ENCODE measurements at regions not wholly inside any gene's neighbourhood (a gene's known extent, or its start where the extent isn't known, plus 50 kb on each side); places are given as distances from the start of the nearest gene placed in this dataset.

DNA sequence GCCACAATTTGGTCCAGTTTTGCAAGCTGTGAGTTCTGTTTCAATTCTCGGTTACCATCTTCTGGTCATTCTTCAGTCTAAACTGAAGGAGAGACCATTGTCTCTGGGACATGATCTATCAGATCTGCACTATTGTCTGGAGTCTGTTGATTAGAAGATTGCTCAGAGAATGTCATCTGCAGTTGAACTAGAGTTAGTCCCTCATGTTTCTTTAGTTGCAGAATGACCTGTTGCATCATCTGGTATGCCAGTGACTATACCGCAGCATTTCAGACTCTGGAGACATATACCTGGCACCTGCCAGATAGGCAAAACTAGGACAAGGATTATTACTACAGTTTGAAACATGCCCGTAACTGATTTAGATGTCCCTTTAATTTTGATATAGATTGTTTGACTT is 194.8 kb downstream of the LRRC70 start:
- H3K9ac ChIP-seq (ENCODE audit: insufficient read depth, low read length, poor library complexity, severe bottlenecking), result no peak overlapping the region
- no peaks in the 10 kb centered on the region for H3K79me2 ChIP-seq (ENCODE audit: insufficient read depth, low read length)
- H4K20me1 ChIP-seq (ENCODE audit: insufficient read depth, low read length), result no peaks in the 10 kb centered on the region
- Mint-ChIP-seq H3K27ac (no peak overlapping the region), H3K4me3 (no peak overlapping the region), H3K4me1 (peaks cover 9% of the 10 kb centered on the region), H3K9me3 (peaks cover 0 to 1% (median 0%) of the 10 kb centered on the region in 7 donors), H3K27me3 (ENCODE audit: low read depth in 3 of 3) (no peaks in the 10 kb centered on the region), H3K36me3 (no peaks in the 10 kb centered on the region)
- H3K36me3 ChIP-seq (replicated peaks in 1 of 2; ENCODE audit: control insufficient read depth in 1 of 2, insufficient read depth in 2 of 2, low read length in 2 of 2), result no peaks in the 10 kb centered on the region
- no peak overlapping the region for H3K4me2 ChIP-seq (replicated peaks; ENCODE audit: extremely low read depth, low read length, poor library complexity, severe bottlenecking)
- intact Hi-C loops (cut with micrococcal nuclease), result no loop called here
- H2AFZ ChIP-seq (ENCODE audit: insufficient read depth, low read depth, low read length, poor library complexity, severe bottlenecking), result no peak overlapping the region
- H3K27me3 ChIP-seq (ENCODE audit: control insufficient read depth in 2 of 2, insufficient read depth in 2 of 2, low read length in 2 of 2), result no peaks in the 10 kb centered on the region
- H3K4me3 ChIP-seq (replicated peaks in 1 of 3; ENCODE audit: low read depth in 2 of 3, low read length in 3 of 3), result no peak overlapping the region
- no peak for DNase-seq
- no peak for TF ChIP-seq CTCF (IDR thresholded peaks at IDR 0.05)
- H3K27ac ChIP-seq (ENCODE audit: low read depth in 1 of 2, low read length in 2 of 2), result no peak overlapping the region
- H3K4me1 ChIP-seq (ENCODE audit: control insufficient read depth in 1 of 2, insufficient read depth in 2 of 2, low read length in 2 of 2), result peaks cover 7% of the 10 kb centered on the region in 2 donors
- WGBS (ENCODE audit: insufficient coverage), result 100% methylated on average over 2 of the region's 3 CpGs
- no peaks in the 10 kb centered on the region for H3K9me3 ChIP-seq (replicated peaks in 1 of 2; ENCODE audit: control insufficient read depth in 1 of 2, insufficient read depth in 1 of 2, low read length in 2 of 2)

- no peaks in the 10 kb centered on the region for H3K27me3 ChIP-seq (ENCODE audit: control insufficient read depth in 2 of 2, insufficient read depth in 2 of 2, low read length in 2 of 2)
- H3K36me3 Mint-ChIP-seq, result no peaks in the 10 kb centered on the region
- no peak overlapping the region for H3K4me2 ChIP-seq (replicated peaks; ENCODE audit: extremely low read depth, low read length, poor library complexity, severe bottlenecking)
- no peak overlapping the region for H2AFZ ChIP-seq (ENCODE audit: insufficient read depth, low read depth, low read length, poor library complexity, severe bottlenecking)
- H3K27me3 Mint-ChIP-seq (ENCODE audit: low read depth in 3 of 3), result no peaks in the 10 kb centered on the region
- no peak overlapping the region for H3K4me3 ChIP-seq (replicated peaks in 1 of 3; ENCODE audit: low read depth in 2 of 3, low read length in 3 of 3)
- no peak overlapping the region for H3K9ac ChIP-seq (ENCODE audit: insufficient read depth, low read length, poor library complexity, severe bottlenecking)
- H3K27ac Mint-ChIP-seq, result no peak overlapping the region
- no peak for DNase-seq
- intact Hi-C loops (cut with micrococcal nuclease), result no loop called here
- no peaks in the 10 kb centered on the region for H3K4me1 ChIP-seq (ENCODE audit: control insufficient read depth in 1 of 2, insufficient read depth in 2 of 2, low read length in 2 of 2)
- TF ChIP-seq CTCF (IDR thresholded peaks at IDR 0.05), result no peak
- no peaks in the 10 kb centered on the region for H3K4me1 Mint-ChIP-seq
- H3K27ac ChIP-seq (ENCODE audit: low read depth in 1 of 2, low read length in 2 of 2), result no peak overlapping the region
- no CpG with 5 or more reads among the region's 1 CpG for WGBS (ENCODE audit: insufficient coverage)
- no peaks in the 10 kb centered on the region for H3K79me2 ChIP-seq (ENCODE audit: insufficient read depth, low read length)
- no peak overlapping the region for H3K4me3 Mint-ChIP-seq
- no peaks in the 10 kb centered on the region for H3K9me3 ChIP-seq (replicated peaks in 1 of 2; ENCODE audit: control insufficient read depth in 1 of 2, insufficient read depth in 1 of 2, low read length in 2 of 2)
- H4K20me1 ChIP-seq (ENCODE audit: insufficient read depth, low read length), result no peaks in the 10 kb centered on the region
- no peaks in the 10 kb centered on the region for H3K36me3 ChIP-seq (replicated peaks in 1 of 2; ENCODE audit: control insufficient read depth in 1 of 2, insufficient read depth in 2 of 2, low read length in 2 of 2)
- peaks cover 0 to under 1% (median 0%) of the 10 kb centered on the region in 7 donors for H3K9me3 Mint-ChIP-seq
These were observed 192.7 kb downstream of the LRRC70 start for GRCh38 chr5:62771341-62771740.

Data from CD14-positive monocyte (primary cell).